Endothelial cell of umbilical vein (primary cell): ENCODE measurements at regions not wholly inside any gene's neighbourhood (a gene's known extent, or its start where the extent isn't known, plus 50 kb on each side); places are given as distances from the start of the nearest gene placed in this dataset.

ENCODE experiments used
- EZH2 ChIP-seq: IDR thresholded peaks from 2 replicates; pipeline ENCODE4 v1.6.1; 2012; ENCODE audit warnings: borderline replicate concordance, low read depth, mild to moderate bottlenecking, moderate library complexity, low read length, inconsistent platforms; ENCODE audit not compliant: severe bottlenecking
- FOS ChIP-seq: IDR thresholded peaks from 2 replicates; pipeline ENCODE4 v1.6.1; 2011; ENCODE audit warnings: mild to moderate bottlenecking, low read length, moderate library complexity, borderline replicate concordance; ENCODE audit not compliant: insufficient read depth
- GATA2 ChIP-seq: IDR thresholded peaks from 2 replicates; pipeline ENCODE4 v1.7.0; 2011; ENCODE audit warnings: low read depth, mild to moderate bottlenecking, moderate library complexity, mixed read lengths, low read length; ENCODE audit not compliant: insufficient read length, insufficient read depth
- JUN ChIP-seq: IDR thresholded peaks from 2 replicates; pipeline ENCODE4 v1.6.1; 2011; ENCODE audit warnings: borderline replicate concordance, low read depth; ENCODE audit not compliant: insufficient read length, insufficient read depth
- MYC ChIP-seq: IDR thresholded peaks from one replicate; pipeline ENCODE4 v1.6.1; 2011; ENCODE audit warnings: mild to moderate bottlenecking, low read depth, low read length
- POLR2A ChIP-seq: IDR thresholded peaks from 2 replicates; pipeline ENCODE4 v1.6.1; 2012; ENCODE audit warnings: low read depth, mild to moderate bottlenecking, control low read depth, low read length
- POLR2AphosphoS5 ChIP-seq: IDR thresholded peaks from 2 replicates; pipeline ENCODE4 v1.6.1; 2012; ENCODE audit warnings: low read depth, mild to moderate bottlenecking, control low read depth, low read length, moderate library complexity; ENCODE audit not compliant: insufficient read depth
- TF ChIP-seq, protein P1 (sequence below), 2 donors: IDR thresholded peaks; 1 replicate in 1 of 2; 2 replicates in 1 of 2; pipeline ENCODE4 v1.5.1; 2011; ENCODE audit warnings: low read length in 2 of 2, mild to moderate bottlenecking in 2 of 2, moderate library complexity in 2 of 2, control low read depth in 1 of 2, inconsistent platforms in 1 of 2, low read depth in 1 of 2; ENCODE audit not compliant: insufficient read depth in 1 of 2; ENCODE audit errors: extremely low read depth in 1 of 2
- TF ChIP-seq, protein P2 (sequence below): IDR thresholded peaks from 2 replicates; pipeline ENCODE4 v1.6.1; 2011; ENCODE audit not compliant: insufficient read depth, insufficient read length

- TF ChIP-seq, protein P1, sequence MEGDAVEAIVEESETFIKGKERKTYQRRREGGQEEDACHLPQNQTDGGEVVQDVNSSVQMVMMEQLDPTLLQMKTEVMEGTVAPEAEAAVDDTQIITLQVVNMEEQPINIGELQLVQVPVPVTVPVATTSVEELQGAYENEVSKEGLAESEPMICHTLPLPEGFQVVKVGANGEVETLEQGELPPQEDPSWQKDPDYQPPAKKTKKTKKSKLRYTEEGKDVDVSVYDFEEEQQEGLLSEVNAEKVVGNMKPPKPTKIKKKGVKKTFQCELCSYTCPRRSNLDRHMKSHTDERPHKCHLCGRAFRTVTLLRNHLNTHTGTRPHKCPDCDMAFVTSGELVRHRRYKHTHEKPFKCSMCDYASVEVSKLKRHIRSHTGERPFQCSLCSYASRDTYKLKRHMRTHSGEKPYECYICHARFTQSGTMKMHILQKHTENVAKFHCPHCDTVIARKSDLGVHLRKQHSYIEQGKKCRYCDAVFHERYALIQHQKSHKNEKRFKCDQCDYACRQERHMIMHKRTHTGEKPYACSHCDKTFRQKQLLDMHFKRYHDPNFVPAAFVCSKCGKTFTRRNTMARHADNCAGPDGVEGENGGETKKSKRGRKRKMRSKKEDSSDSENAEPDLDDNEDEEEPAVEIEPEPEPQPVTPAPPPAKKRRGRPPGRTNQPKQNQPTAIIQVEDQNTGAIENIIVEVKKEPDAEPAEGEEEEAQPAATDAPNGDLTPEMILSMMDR (IDR thresholded peaks at IDR 0.05; ENCODE audit: extremely low read depth in 1 of 2, insufficient read depth in 1 of 2, low read depth in 1 of 2, low read length in 2 of 2): no peak
- TF ChIP-seq POLR2AphosphoS5 (no peak), EZH2 (no peak), POLR2A (no peak), JUN (no peak), GATA2 (no peak), MYC (no peak), FOS (no peak)
- TF ChIP-seq, protein P2, sequence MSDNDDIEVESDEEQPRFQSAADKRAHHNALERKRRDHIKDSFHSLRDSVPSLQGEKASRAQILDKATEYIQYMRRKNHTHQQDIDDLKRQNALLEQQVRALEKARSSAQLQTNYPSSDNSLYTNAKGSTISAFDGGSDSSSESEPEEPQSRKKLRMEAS: no peak
These were observed 371.0 kb upstream of the GBE1 start for GRCh38 chr3:82132210-82133069.
